PC-3 (cell line): ENCODE measurements at regions not wholly inside any gene's neighbourhood (a gene's known extent, or its start where the extent isn't known, plus 50 kb on each side); places are given as distances from the start of the nearest gene placed in this dataset.

Source experiments
- ATAC-seq: fragments of 200-7000 bp; cut with Tn5 transposase; 2 replicates; pipeline ENCODE4 v1.9.1; 2020; ENCODE audit warnings: mild to moderate bottlenecking, moderate library complexity
- BruUV-seq: library from RNA; stranded (reverse); fragments of 400-500 nt; replicated peaks from 2 replicates; lab custom pipeline; 2021; lab: Mats Ljungman, UMichigan
- CTCF ChIA-PET: fragments of 300-600 bp; sonication (Branson Sonifier 250); formaldehyde crosslinking; loops from one replicate; lab custom pipeline; 2022; ENCODE audit warnings: antibody characterized with exemption; lab: Charles Lee
- POLR2A ChIA-PET: fragments of 300-600 bp; sonication (Branson Sonifier 250); formaldehyde crosslinking; loops from one replicate; lab custom pipeline; 2022; ENCODE audit warnings: antibody characterized with exemption; ENCODE audit not compliant: unreplicated experiment; lab: Charles Lee
- DNase-seq: peaks from one replicate; pipeline ENCODE4 v3.0.0-alpha.2; 2015
- H2AFZ ChIP-seq: fragments of 300-600 bp; sonication (generic); 2 replicates; pipeline ENCODE4 v1.6.0; 2016; ENCODE audit warnings: antibody characterized with exemption, low read length
- H3F3A ChIP-seq: fragments of 300-600 bp; sonication (generic); one replicate; pipeline ENCODE4 v1.6.0; 2017; ENCODE audit warnings: antibody characterized with exemption, low read length, control low read depth, mild to moderate bottlenecking; ENCODE audit not compliant: unreplicated experiment
- H3K27ac ChIP-seq: fragments of 300-600 bp; sonication (generic); 2 replicates; pipeline ENCODE4 v1.5.1; 2016; ENCODE audit warnings: mild to moderate bottlenecking, low read length
- H3K27me3 ChIP-seq: fragments of 300-600 bp; sonication (generic); 2 replicates; pipeline ENCODE4 v1.6.1; 2016; ENCODE audit warnings: low read length, mixed read lengths
- H3K36me3 ChIP-seq: fragments of 300-600 bp; sonication (generic); 2 replicates; pipeline ENCODE4 v1.6.1; 2016; ENCODE audit warnings: low read depth, mixed run types, low read length, mixed read lengths
- H3K4me1 ChIP-seq: fragments of 300-600 bp; sonication (generic); 2 replicates; pipeline ENCODE4 v1.5.1; 2016; ENCODE audit warnings: low read length; ENCODE audit not compliant: insufficient read depth
- H3K4me2 ChIP-seq: fragments of 300-600 bp; sonication (generic); 2 replicates; pipeline ENCODE4 v1.6.0; 2016; ENCODE audit warnings: low read length
- H3K4me3 ChIP-seq: fragments of 300-600 bp; sonication (generic); 2 replicates; pipeline ENCODE4 v1.5.1; 2016; ENCODE audit warnings: mild to moderate bottlenecking, low read length, mixed read lengths
- H3K79me2 ChIP-seq: fragments of 300-600 bp; sonication (generic); 2 replicates; pipeline ENCODE4 v1.6.1; 2017; ENCODE audit warnings: low read length, mixed read lengths
- H3K9ac ChIP-seq: fragments of 300-600 bp; sonication (generic); 2 replicates; pipeline ENCODE4 v1.6.0; 2016; ENCODE audit warnings: mild to moderate bottlenecking, low read length
- H3K9me2 ChIP-seq: fragments of 300-600 bp; sonication (generic); replicated peaks from 2 replicates; pipeline ENCODE4 v1.6.1; 2016; ENCODE audit warnings: mixed run types, low read length, mixed read lengths
- H3K9me3 ChIP-seq: fragments of 300-600 bp; sonication (generic); 2 replicates; pipeline ENCODE4 v1.6.1; 2016; ENCODE audit warnings: low read length, mixed read lengths
- H4K20me1 ChIP-seq: fragments of 300-600 bp; sonication (generic); 2 replicates; pipeline ENCODE4 v1.6.1; 2016; ENCODE audit warnings: low read length, mixed read lengths
- CTCF ChIP-seq: fragments of 300-600 bp; sonication (generic); conservative IDR thresholded peaks from 2 replicates; pipeline ENCODE4 v1.5.1; 2017; ENCODE audit warnings: antibody characterized with exemption, low read depth, mild to moderate bottlenecking, low read length
- EZH2 ChIP-seq: fragments of 300-600 bp; sonication (generic); IDR thresholded peaks from one replicate; pipeline ENCODE4 v1.6.1; 2017; ENCODE audit warnings: antibody characterized with exemption, mild to moderate bottlenecking, low read length; ENCODE audit not compliant: unreplicated experiment
- EZH2phosphoT487 ChIP-seq: fragments of 300-600 bp; sonication (generic); IDR thresholded peaks from 2 replicates; pipeline ENCODE4 v1.6.1; 2018; ENCODE audit warnings: mild to moderate bottlenecking, antibody characterized with exemption, low read length, borderline replicate concordance
- intact Hi-C: fragments of 100-400 bp; cut with micrococcal nuclease; formaldehyde crosslinking; loops from 2 replicates; pipeline ENCODE4 v1.9.0; 2023

- Histone ChIP-seq H3K79me2 (no peaks in the 10 kb centered on the region), H3K4me2 (no peak overlapping the region), H2AFZ (no peak overlapping the region), H4K20me1 (no peaks in the 10 kb centered on the region), H3K36me3 (no peaks in the 10 kb centered on the region), H3K4me3 (no peak overlapping the region), H3K27ac (no peak overlapping the region), H3K9me2 (no peaks in the 10 kb centered on the region), H3K27me3 (no peaks in the 10 kb centered on the region), H3F3A (no peaks in the 10 kb centered on the region), H3K4me1 (no peaks in the 10 kb centered on the region), H3K9me3 (no peaks in the 10 kb centered on the region), H3K9ac (no peak overlapping the region)
- TF ChIP-seq EZH2phosphoT487 (no peak), EZH2 (no peak), CTCF (no peak)
- CTCF ChIA-PET: no interaction called here
- ATAC-seq (no peak), DNase-seq (no peak)
- POLR2A ChIA-PET: no interaction called here
- intact Hi-C loops: no loop called here
- no TSS peak for BruUV-seq
Measured at GRCh38 chr13:31060655-31061054, 101.0 kb downstream of the HSPH1 start.

GRCh38 chr13:31060220-31060619 is 101.5 kb downstream of the HSPH1 start:
- Histone ChIP-seq H3K9me2 (no peaks in the 10 kb centered on the region), H2AFZ (no peak overlapping the region), H3K79me2 (no peaks in the 10 kb centered on the region), H3F3A (no peaks in the 10 kb centered on the region), H3K9me3 (no peaks in the 10 kb centered on the region), H4K20me1 (no peaks in the 10 kb centered on the region), H3K9ac (no peak overlapping the region), H3K36me3 (no peaks in the 10 kb centered on the region), H3K4me1 (no peaks in the 10 kb centered on the region), H3K4me3 (no peak overlapping the region), H3K27me3 (no peaks in the 10 kb centered on the region), H3K27ac (no peak overlapping the region), H3K4me2 (no peak overlapping the region)
- TF ChIP-seq EZH2 (no peak), EZH2phosphoT487 (no peak), CTCF (no peak)
- CTCF ChIA-PET: no interaction called here
- ATAC-seq (no peak), DNase-seq (no peak)
- intact Hi-C loops: no loop called here
- POLR2A ChIA-PET: no interaction called here
- BruUV-seq: no TSS peak

GRCh38 chr13:31057403-31058033 is 104.2 kb downstream of the HSPH1 start:
- H3F3A ChIP-seq: no peaks in the 10 kb centered on the region
- H2AFZ ChIP-seq: no peak overlapping the region
- no peak overlapping the region for H3K9ac ChIP-seq
- no TSS peak for BruUV-seq
- ChIA-PET CTCF (no interaction called here), POLR2A (no interaction called here)
- DNase-seq (no peak), ATAC-seq (no peak)
- H4K20me1 ChIP-seq: no peaks in the 10 kb centered on the region
- no peak for TF ChIP-seq CTCF
- no peak for TF ChIP-seq EZH2
- no peak for TF ChIP-seq EZH2phosphoT487
- H3K27ac ChIP-seq: no peak overlapping the region
- intact Hi-C loops: no loop called here
- H3K79me2 ChIP-seq: no peaks in the 10 kb centered on the region
- H3K4me3 ChIP-seq: no peak overlapping the region
- H3K9me2 ChIP-seq: no peaks in the 10 kb centered on the region
- no peaks in the 10 kb centered on the region for H3K9me3 ChIP-seq
- H3K4me2 ChIP-seq: no peak overlapping the region
- no peaks in the 10 kb centered on the region for H3K36me3 ChIP-seq
- peaks cover 8% of the 10 kb centered on the region for H3K4me1 ChIP-seq
- no peaks in the 10 kb centered on the region for H3K27me3 ChIP-seq
